Ovary (tissue), 7 donors: ENCODE measurements at regions not wholly inside any gene's neighbourhood (a gene's known extent, or its start where the extent isn't known, plus 50 kb on each side); places are given as distances from the start of the nearest gene placed in this dataset.

Experiments used
- DNase-seq, 5 donors: peaks; one replicate each; pipeline ENCODE4 v3.0.0-alpha.2; 2019 to 2020
- H3K27ac ChIP-seq, 2 donors: fragments of 200-600 bp; one replicate each; pipeline versions ENCODE4 v1.5.1 to v1.8.0; 2019 to 2022
- H3K27me3 ChIP-seq: fragments of 200-600 bp; one replicate; pipeline ENCODE4 v1.8.0; 2022
- H3K36me3 ChIP-seq: fragments of 200-600 bp; sonication (generic); one replicate; pipeline ENCODE4 v1.5.1; 2019
- H3K4me1 ChIP-seq: one replicate; pipeline ENCODE4 v1.8.1; 2013; ENCODE audit warnings: mild to moderate bottlenecking, moderate library complexity; ENCODE audit not compliant: insufficient read depth
- H3K4me3 ChIP-seq: fragments of 200-600 bp; sonication (generic); one replicate; pipeline ENCODE4 v1.5.1; 2017
- H3K9me3 ChIP-seq, 2 donors: fragments of 200-600 bp in 1 of 2; sonication (generic) in 1 of 2; one replicate each; pipeline versions ENCODE4 v1.5.1 to v1.8.1; 2013 to 2019; ENCODE audit warnings: mild to moderate bottlenecking in 1 of 2, moderate library complexity in 1 of 2
- CTCF ChIP-seq, 3 donors: fragments of 450-650 bp in 2 of 3; fragments of 200-600 bp in 1 of 3; IDR thresholded peaks; one replicate each; pipeline versions ENCODE4 v1.5.1 to v1.8.0; 2016 to 2022; ENCODE audit warnings: antibody characterized with exemption in 3 of 3, mild to moderate bottlenecking in 1 of 3
- EP300 ChIP-seq: sonication (generic); formaldehyde crosslinking; IDR thresholded peaks from one replicate; pipeline ENCODE4 v1.6.1; 2017; ENCODE audit warnings: antibody characterized with exemption
- POLR2A ChIP-seq: fragments of 450-650 bp; IDR thresholded peaks from one replicate; pipeline ENCODE4 v1.6.1; 2017; ENCODE audit warnings: antibody characterized with exemption, mild to moderate bottlenecking, moderate library complexity
- WGBS, 3 donors: extraction: QIAGEN DNeasy Blood & Tissue Kit in 1 of 3; methylation state at CpG; one replicate each; pipeline versions ENCODE4 v1.1.5 to v1.1.7; 2013 to 2017; 5-methylcytosine and 5-hydroxymethylcytosine counted together
- intact Hi-C, 4 donors: fragments of 100-400 bp; cut with DNase I; formaldehyde crosslinking; loops; one replicate each; pipeline versions ENCODE4 v1.11.0 to v1.15.1; 2022 to 2023
- donor health status: DM: no; HTN: no; CAD: no; lungs with moderate emphysema.
- donor health status: DM: no; HTN: no; CAD: no.
- donor health status: Bipolar disorder and iron deficiency.
- donor health status: DM: no; HTN: no; CAD: no.
- donor health status: DM: yes; HTN: yes; CAD: no.

- Histone ChIP-seq H3K36me3 (no peaks in the 10 kb centered on the region), H3K27ac (no peak overlapping the region), H3K27me3 (no peaks in the 10 kb centered on the region), H3K9me3 (no peaks in the 10 kb centered on the region), H3K4me1 (no peaks in the 10 kb centered on the region), H3K4me3 (no peak overlapping the region)
- 93 to 94% (median 93%) methylated on average over 3 of the region's 3 CpGs for WGBS, 3 donors
- intact Hi-C loops: no loop called here
- no peak for DNase-seq
- TF ChIP-seq CTCF (IDR thresholded peaks at IDR 0.05) (no peak), POLR2A (no peak), EP300 (no peak)
Observed at GRCh38 chr1:195193134-195193533, 1415.1 kb downstream of the KCNT2 start.

- intact Hi-C loops: no loop called here
- Histone ChIP-seq H3K27me3 (no peaks in the 10 kb centered on the region), H3K27ac (no peak overlapping the region), H3K9me3 (no peaks in the 10 kb centered on the region), H3K36me3 (no peaks in the 10 kb centered on the region), H3K4me3 (no peak overlapping the region), H3K4me1 (no peaks in the 10 kb centered on the region)
- WGBS, 3 donors: 74 to 82% (median 75%) methylated on average over 3 of the region's 3 CpGs
- DNase-seq: no peak
- TF ChIP-seq EP300 (no peak), CTCF (IDR thresholded peaks at IDR 0.05) (no peak), POLR2A (no peak)
Observed at GRCh38 chr1:195188821-195189220, 1419.4 kb downstream of the KCNT2 start.

- TF ChIP-seq EP300 (no peak), POLR2A (no peak), CTCF (IDR thresholded peaks at IDR 0.05) (no peak)
- intact Hi-C loops: no loop called here
- H3K27ac ChIP-seq: no peak overlapping the region
- H3K36me3 ChIP-seq: no peaks in the 10 kb centered on the region
- DNase-seq: no peak
- H3K27me3 ChIP-seq: no peaks in the 10 kb centered on the region
- no peak overlapping the region for H3K4me3 ChIP-seq
- WGBS, 3 donors: 8 to 14% (median 11%) methylated on average over 3 of the region's 3 CpGs
- H3K9me3 ChIP-seq: no peaks in the 10 kb centered on the region
- H3K4me1 ChIP-seq: no peaks in the 10 kb centered on the region
Observed at GRCh38 chr1:195186544-195186943, 1421.7 kb downstream of the KCNT2 start.

GRCh38 chr1:195185736-195186135 lies 1422.5 kb downstream of the KCNT2 start:
- 6 to 23% (median 8%) methylated on average over 2 of the region's 2 CpGs for WGBS, 3 donors
- DNase-seq: no peak
- Histone ChIP-seq H3K27me3 (no peaks in the 10 kb centered on the region), H3K27ac (no peak overlapping the region), H3K4me3 (no peak overlapping the region), H3K9me3 (no peaks in the 10 kb centered on the region), H3K4me1 (no peaks in the 10 kb centered on the region), H3K36me3 (no peaks in the 10 kb centered on the region)
- intact Hi-C loops: no loop called here
- no peak for TF ChIP-seq EP300
- TF ChIP-seq CTCF (IDR thresholded peaks at IDR 0.05): no peak
- TF ChIP-seq POLR2A: no peak

GRCh38 chr1:195185321-195185720 lies 1422.9 kb downstream of the KCNT2 start:
- DNase-seq: no peak
- intact Hi-C loops: no loop called here
- H3K9me3 ChIP-seq: no peaks in the 10 kb centered on the region
- no peak for TF ChIP-seq CTCF (IDR thresholded peaks at IDR 0.05)
- TF ChIP-seq POLR2A: no peak
- no peak for TF ChIP-seq EP300
- 48 to 68% (median 50%) methylated on average over 4 of the region's 4 CpGs for WGBS, 3 donors
- H3K36me3 ChIP-seq: no peaks in the 10 kb centered on the region
- no peak overlapping the region for H3K27ac ChIP-seq
- H3K4me3 ChIP-seq: no peak overlapping the region
- no peaks in the 10 kb centered on the region for H3K4me1 ChIP-seq
- no peaks in the 10 kb centered on the region for H3K27me3 ChIP-seq
